ENCODE measurements at regions not wholly inside any gene's neighbourhood (a gene's known extent, or its start where the extent isn't known, plus 50 kb on each side); places are given as distances from the start of the nearest gene placed in this dataset.

- TF ChIP-seq POLR2A (IDR thresholded peaks at IDR 0.05; ENCODE audit: low read depth, low read length) (no peak), TAF1 (IDR thresholded peaks at IDR 0.05; ENCODE audit: borderline replicate concordance, low read depth, low read length) (no peak)
These were observed 476.4 kb downstream of the KIF4B start for GRCh38 chr5:155489949-155490348.

Data from GM12892 (cell line).